Osteocyte (in vitro differentiated cells): ENCODE measurements at regions not wholly inside any gene's neighbourhood (a gene's known extent, or its start where the extent isn't known, plus 50 kb on each side); places are given as distances from the start of the nearest gene placed in this dataset.

Experiments
- DNase-seq: peaks from one replicate; pipeline ENCODE4 v3.0.0; 2021; ENCODE audit warnings: mixed read lengths; ENCODE audit not compliant: unreplicated experiment; ENCODE audit errors: extremely low spot score
- H3K27ac Mint-ChIP-seq: one replicate; pipeline ENCODE4 v1.8.0; 2021; ENCODE audit warnings: mild to moderate bottlenecking, mixed read lengths; ENCODE audit not compliant: unreplicated experiment
- H3K27me3 Mint-ChIP-seq: one replicate; pipeline ENCODE4 v1.8.0; 2021; ENCODE audit warnings: mixed read lengths; ENCODE audit not compliant: unreplicated experiment
- H3K36me3 Mint-ChIP-seq: one replicate; pipeline ENCODE4 v1.8.0; 2021; ENCODE audit warnings: mixed read lengths; ENCODE audit not compliant: unreplicated experiment
- H3K4me1 Mint-ChIP-seq: one replicate; pipeline ENCODE4 v1.8.0; 2021; ENCODE audit warnings: mixed read lengths; ENCODE audit not compliant: unreplicated experiment
- H3K4me3 Mint-ChIP-seq: one replicate; pipeline ENCODE4 v1.8.0; 2021; ENCODE audit warnings: mild to moderate bottlenecking, moderate library complexity, mixed read lengths; ENCODE audit not compliant: unreplicated experiment
- H3K9me3 Mint-ChIP-seq: one replicate; pipeline ENCODE4 v1.8.0; 2021; ENCODE audit warnings: mixed read lengths; ENCODE audit not compliant: unreplicated experiment
- CTCF ChIP-seq: fragments of 200-600 bp; sonication (generic); IDR thresholded peaks from 2 replicates; pipeline ENCODE4 v1.5.0; 2021; ENCODE audit warnings: antibody characterized with exemption, mild to moderate bottlenecking, moderate library complexity

GRCh38 chr22:48931452-48931851, 896.2 kb downstream of the BRD1 start:
- Mint-ChIP-seq H3K9me3 (peaks cover 20% of the 10 kb centered on the region), H3K4me3 (no peak overlapping the region), H3K27me3 (peaks cover 11% of the 10 kb centered on the region), H3K4me1 (no peaks in the 10 kb centered on the region), H3K27ac (no peak overlapping the region), H3K36me3 (peaks cover 3% of the 10 kb centered on the region)
- peak; percentile 44 for DNase-seq
- no peak for TF ChIP-seq CTCF

GRCh38 chr22:48929276-48929790, 898.3 kb downstream of the BRD1 start:
- Mint-ChIP-seq H3K36me3 (no peaks in the 10 kb centered on the region), H3K4me1 (no peaks in the 10 kb centered on the region), H3K9me3 (peaks cover 8% of the 10 kb centered on the region), H3K4me3 (no peak overlapping the region), H3K27ac (no peak overlapping the region), H3K27me3 (peaks cover 14% of the 10 kb centered on the region)
- no peak for TF ChIP-seq CTCF
- DNase-seq: peak; percentile 57

GRCh38 chr22:48927591-48927990, 900.1 kb downstream of the BRD1 start:
- Mint-ChIP-seq H3K36me3 (no peaks in the 10 kb centered on the region), H3K27ac (no peak overlapping the region), H3K27me3 (peaks cover 14% of the 10 kb centered on the region), H3K9me3 (peaks cover 1% of the 10 kb centered on the region), H3K4me1 (no peaks in the 10 kb centered on the region), H3K4me3 (no peak overlapping the region)
- no peak for TF ChIP-seq CTCF
- DNase-seq: peak; percentile 53

- Mint-ChIP-seq H3K4me3 (no peak overlapping the region), H3K36me3 (no peaks in the 10 kb centered on the region), H3K4me1 (no peaks in the 10 kb centered on the region), H3K9me3 (no peaks in the 10 kb centered on the region), H3K27ac (no peak overlapping the region), H3K27me3 (peaks cover 14% of the 10 kb centered on the region)
- peak; percentile 64 for DNase-seq
- no peak for TF ChIP-seq CTCF
Observed at GRCh38 chr22:48926643-48927042, 901.0 kb downstream of the BRD1 start.

GRCh38 chr22:48926136-48926535, 901.5 kb downstream of the BRD1 start:
- Mint-ChIP-seq H3K36me3 (no peaks in the 10 kb centered on the region), H3K4me3 (no peak overlapping the region), H3K4me1 (no peaks in the 10 kb centered on the region), H3K9me3 (no peaks in the 10 kb centered on the region), H3K27me3 (peaks cover 14% of the 10 kb centered on the region), H3K27ac (no peak overlapping the region)
- DNase-seq: peak; percentile 13
- TF ChIP-seq CTCF: no peak
